Fibroblast of lung (primary cell): ENCODE measurements at regions not wholly inside any gene's neighbourhood (a gene's known extent, or its start where the extent isn't known, plus 50 kb on each side); places are given as distances from the start of the nearest gene placed in this dataset.

ENCODE experiments used
- DNase-seq, 2 donors: peaks; one replicate each; pipeline versions ENCODE4 v3.0.0 to v3.0.0-alpha.2; 2010; ENCODE audit warnings: low read depth in 2 of 2
- H2AFZ ChIP-seq: 2 replicates; pipeline ENCODE4 v1.5.1; 2012; ENCODE audit warnings: low read length, control low read depth, inconsistent platforms
- H3K27ac ChIP-seq: 2 replicates; pipeline ENCODE4 v1.5.1; 2011; ENCODE audit warnings: low read length, control low read depth; ENCODE audit not compliant: insufficient read depth
- H3K27me3 ChIP-seq: 2 replicates; pipeline ENCODE4 v1.5.1; 2011; ENCODE audit warnings: mild to moderate bottlenecking, low read length; ENCODE audit not compliant: control insufficient read depth, insufficient read depth
- H3K36me3 ChIP-seq: 2 replicates; pipeline ENCODE4 v1.5.1; 2011; ENCODE audit warnings: low read length; ENCODE audit not compliant: control insufficient read depth, insufficient read depth
- H3K4me1 ChIP-seq: 2 replicates; pipeline ENCODE4 v1.5.1; 2011; ENCODE audit warnings: low read length; ENCODE audit not compliant: control insufficient read depth, insufficient read depth; ENCODE audit errors: extremely low read depth
- H3K4me2 ChIP-seq: 2 replicates; pipeline ENCODE4 v1.5.1; 2011; ENCODE audit warnings: low read length, control low read depth; ENCODE audit not compliant: insufficient read depth; ENCODE audit errors: extremely low read depth
- H3K4me3 ChIP-seq, 4 experiments: fragments of 200-600 bp in 1 of 4; sonication (generic) in 1 of 4; replicated peaks in 1 of 4; 2 replicates each; pipeline ENCODE4 v1.5.1; 2011 to 2016; ENCODE audit warnings: low read length in 4 of 4, low read depth in 3 of 4, mild to moderate bottlenecking in 3 of 4, control low read depth in 2 of 4, inconsistent platforms in 1 of 4, mixed read lengths in 1 of 4; ENCODE audit not compliant: insufficient read depth in 1 of 4; ENCODE audit errors: control extremely low read depth in 1 of 4
- H3K79me2 ChIP-seq: 2 replicates; pipeline ENCODE4 v1.5.1; 2012; ENCODE audit warnings: mild to moderate bottlenecking, low read length, inconsistent platforms; ENCODE audit not compliant: control insufficient read depth, insufficient read depth
- H3K9ac ChIP-seq: 2 replicates; pipeline ENCODE4 v1.5.1; 2011; ENCODE audit warnings: mild to moderate bottlenecking, low read length, control low read depth; ENCODE audit not compliant: insufficient read depth
- H3K9me3 ChIP-seq: 2 replicates; pipeline ENCODE4 v1.5.1; 2012; ENCODE audit warnings: low read depth, low read length; ENCODE audit not compliant: control insufficient read depth, insufficient read depth
- H4K20me1 ChIP-seq: 2 replicates; pipeline ENCODE4 v1.5.1; 2011; ENCODE audit warnings: low read length; ENCODE audit not compliant: control insufficient read depth, insufficient read depth; ENCODE audit errors: extremely low read depth
- EZH2 ChIP-seq: IDR thresholded peaks from 2 replicates; pipeline ENCODE4 v1.5.1; 2012; ENCODE audit warnings: low read length, control low read depth, mild to moderate bottlenecking; ENCODE audit errors: missing control alignments
- TF ChIP-seq, protein P1 (sequence below), 2 donors: IDR thresholded peaks in 1 of 2; conservative IDR thresholded peaks in 1 of 2; 1 replicate in 1 of 2; 2 replicates in 1 of 2; pipeline ENCODE4 v1.5.1; 2011 to 2012; ENCODE audit warnings: low read length in 2 of 2, control low read depth in 1 of 2, inconsistent platforms in 1 of 2, low read depth in 1 of 2, mild to moderate bottlenecking in 1 of 2

DNA sequence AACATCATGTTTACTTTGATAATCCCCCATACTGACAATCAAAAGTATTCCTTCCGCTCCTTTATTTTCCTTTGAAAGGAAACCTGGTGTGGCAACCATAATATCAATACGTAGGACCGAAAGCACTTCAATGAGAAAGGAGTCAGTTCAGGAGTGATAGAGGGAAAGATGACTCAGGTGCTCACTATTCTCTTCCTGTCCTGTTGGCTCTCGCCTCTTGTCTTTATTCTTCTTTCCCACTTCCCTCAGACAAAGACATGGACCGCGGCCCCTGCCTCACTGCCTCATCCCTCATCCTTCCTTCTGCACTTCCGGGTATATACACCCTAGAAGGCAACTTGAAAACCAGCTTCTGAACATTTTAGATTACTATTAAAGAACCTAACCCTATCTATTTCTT lies 49.8 kb upstream of the TNIP3 start:
- Histone ChIP-seq H3K9ac (no peak overlapping the region), H3K27ac (no peak overlapping the region), H3K4me3 (no peak overlapping the region), H3K27me3 (no peaks in the 10 kb centered on the region), H4K20me1 (no peaks in the 10 kb centered on the region), H3K9me3 (no peaks in the 10 kb centered on the region), H2AFZ (no peak overlapping the region), H3K79me2 (no peaks in the 10 kb centered on the region), H3K4me2 (no peak overlapping the region), H3K36me3 (no peaks in the 10 kb centered on the region), H3K4me1 (peaks cover 2% of the 10 kb centered on the region)
- no peak for TF ChIP-seq EZH2
- TF ChIP-seq, protein P1, sequence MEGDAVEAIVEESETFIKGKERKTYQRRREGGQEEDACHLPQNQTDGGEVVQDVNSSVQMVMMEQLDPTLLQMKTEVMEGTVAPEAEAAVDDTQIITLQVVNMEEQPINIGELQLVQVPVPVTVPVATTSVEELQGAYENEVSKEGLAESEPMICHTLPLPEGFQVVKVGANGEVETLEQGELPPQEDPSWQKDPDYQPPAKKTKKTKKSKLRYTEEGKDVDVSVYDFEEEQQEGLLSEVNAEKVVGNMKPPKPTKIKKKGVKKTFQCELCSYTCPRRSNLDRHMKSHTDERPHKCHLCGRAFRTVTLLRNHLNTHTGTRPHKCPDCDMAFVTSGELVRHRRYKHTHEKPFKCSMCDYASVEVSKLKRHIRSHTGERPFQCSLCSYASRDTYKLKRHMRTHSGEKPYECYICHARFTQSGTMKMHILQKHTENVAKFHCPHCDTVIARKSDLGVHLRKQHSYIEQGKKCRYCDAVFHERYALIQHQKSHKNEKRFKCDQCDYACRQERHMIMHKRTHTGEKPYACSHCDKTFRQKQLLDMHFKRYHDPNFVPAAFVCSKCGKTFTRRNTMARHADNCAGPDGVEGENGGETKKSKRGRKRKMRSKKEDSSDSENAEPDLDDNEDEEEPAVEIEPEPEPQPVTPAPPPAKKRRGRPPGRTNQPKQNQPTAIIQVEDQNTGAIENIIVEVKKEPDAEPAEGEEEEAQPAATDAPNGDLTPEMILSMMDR (conservative IDR thresholded peaks at IDR 0.05 in 1 of 2, IDR thresholded peaks at IDR 0.05 in 1 of 2; ENCODE audit: low read depth in 1 of 2, low read length in 2 of 2), result no peak
- DNase-seq, result no peak
